GM23338 (cell line): ENCODE measurements at regions not wholly inside any gene's neighbourhood (a gene's known extent, or its start where the extent isn't known, plus 50 kb on each side); places are given as distances from the start of the nearest gene placed in this dataset.
"Not testable (repeated sequence)": the region's sequence is repeated elsewhere in the genome, so short reads cannot be mapped to it uniquely, and the experiment has no call there.

ENCODE experiments used
- ATAC-seq: fragments of 200-7000 bp; cut with Tn5 transposase; 3 replicates; pipeline ENCODE4 v1.9.1; 2020
- DNase-seq: peaks from one replicate; pipeline ENCODE4 v3.0.0-alpha.2; 2015; ENCODE audit warnings: low spot score
- H2AFZ ChIP-seq: fragments of 200-600 bp; sonication (generic); 2 replicates; pipeline ENCODE4 v1.8.0; 2016; ENCODE audit warnings: antibody characterized with exemption, mild to moderate bottlenecking, moderate library complexity
- H3F3A ChIP-seq: fragments of 200-600 bp; sonication (generic); replicated peaks from 2 replicates; pipeline ENCODE4 v1.8.0; 2017; ENCODE audit warnings: antibody characterized with exemption, mixed run types, low read depth
- H3K27ac ChIP-seq: fragments of 200-600 bp; sonication (generic); 2 replicates; pipeline ENCODE4 v1.6.1; 2016; ENCODE audit warnings: low read depth
- H3K27me3 ChIP-seq: fragments of 200-600 bp; sonication (generic); 2 replicates; pipeline ENCODE4 v1.8.0; 2016; ENCODE audit warnings: mild to moderate bottlenecking, mixed run types, moderate library complexity; ENCODE audit not compliant: insufficient read depth
- H3K36me3 ChIP-seq: fragments of 200-600 bp; sonication (generic); 2 replicates; pipeline ENCODE4 v1.8.0; 2016; ENCODE audit warnings: mild to moderate bottlenecking; ENCODE audit not compliant: insufficient read depth
- H3K4me1 ChIP-seq: fragments of 200-600 bp; sonication (generic); 2 replicates; pipeline ENCODE4 v1.8.0; 2016; ENCODE audit warnings: mild to moderate bottlenecking, moderate library complexity; ENCODE audit not compliant: insufficient read depth
- H3K4me2 ChIP-seq: fragments of 200-600 bp; sonication (generic); 2 replicates; pipeline ENCODE4 v1.7.1; 2017; ENCODE audit warnings: mixed run types
- H3K4me3 ChIP-seq: fragments of 200-600 bp; sonication (generic); 2 replicates; pipeline ENCODE4 v1.6.1; 2016; ENCODE audit warnings: mixed run types
- H3K79me2 ChIP-seq: fragments of 200-600 bp; sonication (generic); replicated peaks from 2 replicates; pipeline ENCODE4 v1.8.0; 2017; ENCODE audit warnings: mild to moderate bottlenecking; ENCODE audit not compliant: insufficient read depth
- H3K9me2 ChIP-seq: fragments of 200-600 bp; sonication (generic); 2 replicates; pipeline ENCODE4 v1.8.0; 2017; ENCODE audit not compliant: insufficient read depth
- H4K20me1 ChIP-seq: fragments of 200-600 bp; sonication (generic); replicated peaks from 2 replicates; pipeline ENCODE4 v1.8.0; 2017; ENCODE audit warnings: mild to moderate bottlenecking; ENCODE audit not compliant: insufficient read depth
- H3K27ac Mint-ChIP-seq: 2 replicates; pipeline ENCODE4 v1.8.0; 2020; ENCODE audit warnings: inconsistent platforms, mild to moderate bottlenecking, moderate library complexity, mixed read lengths
- H3K27me3 Mint-ChIP-seq: 3 replicates; pipeline ENCODE4 v1.8.0; 2022; ENCODE audit warnings: low read depth, mild to moderate bottlenecking, moderate library complexity, mixed read lengths, inconsistent platforms; ENCODE audit not compliant: insufficient read depth, poor library complexity
- H3K36me3 Mint-ChIP-seq: 3 replicates; pipeline ENCODE4 v1.8.0; 2021; ENCODE audit warnings: low read depth, mild to moderate bottlenecking, inconsistent platforms, moderate library complexity, mixed read lengths
- H3K4me1 Mint-ChIP-seq: 3 replicates; pipeline ENCODE4 v1.8.0; 2020; ENCODE audit warnings: mild to moderate bottlenecking, inconsistent platforms, mixed read lengths
- H3K4me3 Mint-ChIP-seq: 3 replicates; pipeline ENCODE4 v1.8.0; 2021; ENCODE audit warnings: moderate library complexity, mild to moderate bottlenecking, inconsistent platforms, mixed read lengths
- H3K9me3 Mint-ChIP-seq: 3 replicates; pipeline ENCODE4 v1.8.0; 2020; ENCODE audit warnings: moderate library complexity, mild to moderate bottlenecking, inconsistent platforms, mixed read lengths
- CREB1 ChIP-seq: fragments of 250-450 bp; sonication (Bioruptor Pico); IDR thresholded peaks from 2 replicates; pipeline ENCODE4 v1.5.0; 2020; ENCODE audit warnings: low read depth, mild to moderate bottlenecking, moderate library complexity
- EZH2 ChIP-seq: fragments of 200-600 bp; sonication (generic); IDR thresholded peaks from one replicate; pipeline ENCODE4 v1.8.0; 2017; ENCODE audit warnings: antibody characterized with exemption, mild to moderate bottlenecking, low read depth; ENCODE audit not compliant: unreplicated experiment
- EZH2phosphoT487 ChIP-seq: fragments of 200-600 bp; sonication (generic); IDR thresholded peaks from one replicate; pipeline ENCODE4 v1.8.1; 2018; ENCODE audit warnings: antibody characterized with exemption; ENCODE audit not compliant: unreplicated experiment
- NANOG ChIP-seq: IDR thresholded peaks from 2 replicates; pipeline ENCODE4 v1.6.1; 2016; ENCODE audit warnings: antibody characterized with exemption, borderline replicate concordance
- POLR2AphosphoS5 ChIP-seq: IDR thresholded peaks from 2 replicates; pipeline ENCODE4 v1.6.1; 2016; ENCODE audit warnings: antibody characterized with exemption, low read depth
- STAT1 ChIP-seq: IDR thresholded peaks from one replicate; pipeline ENCODE4 v1.6.1; 2016; ENCODE audit warnings: antibody characterized with exemption; ENCODE audit not compliant: unreplicated experiment
- ZNF114 ChIP-seq: fragments of 250-450 bp; sonication (Bioruptor Pico); IDR thresholded peaks from 2 replicates; pipeline ENCODE4 v1.5.0; 2020; ENCODE audit warnings: mild to moderate bottlenecking, moderate library complexity
- ZNF331 ChIP-seq: fragments of 250-450 bp; sonication (Bioruptor Pico); IDR thresholded peaks from 2 replicates; pipeline ENCODE4 v1.5.0; 2020; ENCODE audit warnings: low read depth, mild to moderate bottlenecking, moderate library complexity
- TF ChIP-seq, protein P1 (sequence below): fragments of 250-450 bp; sonication (Bioruptor Pico); IDR thresholded peaks from 2 replicates; pipeline ENCODE4 v1.5.0; 2020; ENCODE audit warnings: mild to moderate bottlenecking, moderate library complexity
- TF ChIP-seq, protein P2 (sequence below), 2 experiments: fragments of 200-600 bp in 1 of 2; sonication (generic) in 1 of 2; conservative IDR thresholded peaks; 2 replicates each; pipeline versions ENCODE4 v1.5.1 to v1.6.1; 2016 to 2017; ENCODE audit warnings: antibody characterized with exemption in 2 of 2, low read depth in 2 of 2, mild to moderate bottlenecking in 2 of 2, moderate library complexity in 1 of 2
- TF ChIP-seq, protein P3 (sequence below): IDR thresholded peaks from 2 replicates; pipeline ENCODE4 v1.6.1; 2016; ENCODE audit warnings: antibody characterized with exemption

DNA sequence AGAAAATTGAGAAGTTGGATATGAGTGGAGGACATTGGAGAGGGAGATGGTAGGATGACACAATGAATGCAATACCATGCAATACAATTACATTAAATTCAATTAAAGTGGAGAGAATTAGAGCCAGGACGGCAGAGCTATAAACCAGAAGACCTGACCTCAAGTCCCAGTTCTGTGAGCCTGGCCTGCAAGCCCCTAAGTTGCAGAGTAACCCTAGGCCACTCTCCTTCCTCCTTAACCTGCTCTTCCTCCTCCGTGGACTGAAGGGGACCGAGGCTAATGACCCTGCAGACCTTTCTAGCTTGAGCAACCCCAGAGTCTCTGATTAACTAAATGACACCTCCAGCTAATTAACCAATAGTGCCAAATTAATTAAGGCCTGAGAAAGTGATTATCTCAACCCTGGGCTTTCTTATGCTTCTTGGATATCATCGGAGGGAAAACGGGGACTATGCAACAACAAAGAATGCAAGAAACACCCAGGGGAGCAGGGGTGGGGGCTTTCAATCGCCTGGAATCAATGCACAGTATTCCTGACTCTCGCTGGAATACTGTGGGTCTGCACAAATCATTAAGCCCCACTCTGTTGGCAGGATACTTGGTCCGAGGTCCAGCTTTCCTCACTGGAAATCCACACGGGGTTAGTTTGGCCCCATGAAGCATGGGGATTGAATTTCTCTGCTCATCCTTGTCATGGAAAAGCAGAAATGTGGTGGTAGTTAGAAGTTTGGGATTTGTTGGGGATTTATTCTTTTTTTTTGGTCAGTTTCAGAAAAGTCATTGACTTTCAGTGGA, 548.3 kb downstream of the MN1 start (continued):
- TF ChIP-seq, protein P1, sequence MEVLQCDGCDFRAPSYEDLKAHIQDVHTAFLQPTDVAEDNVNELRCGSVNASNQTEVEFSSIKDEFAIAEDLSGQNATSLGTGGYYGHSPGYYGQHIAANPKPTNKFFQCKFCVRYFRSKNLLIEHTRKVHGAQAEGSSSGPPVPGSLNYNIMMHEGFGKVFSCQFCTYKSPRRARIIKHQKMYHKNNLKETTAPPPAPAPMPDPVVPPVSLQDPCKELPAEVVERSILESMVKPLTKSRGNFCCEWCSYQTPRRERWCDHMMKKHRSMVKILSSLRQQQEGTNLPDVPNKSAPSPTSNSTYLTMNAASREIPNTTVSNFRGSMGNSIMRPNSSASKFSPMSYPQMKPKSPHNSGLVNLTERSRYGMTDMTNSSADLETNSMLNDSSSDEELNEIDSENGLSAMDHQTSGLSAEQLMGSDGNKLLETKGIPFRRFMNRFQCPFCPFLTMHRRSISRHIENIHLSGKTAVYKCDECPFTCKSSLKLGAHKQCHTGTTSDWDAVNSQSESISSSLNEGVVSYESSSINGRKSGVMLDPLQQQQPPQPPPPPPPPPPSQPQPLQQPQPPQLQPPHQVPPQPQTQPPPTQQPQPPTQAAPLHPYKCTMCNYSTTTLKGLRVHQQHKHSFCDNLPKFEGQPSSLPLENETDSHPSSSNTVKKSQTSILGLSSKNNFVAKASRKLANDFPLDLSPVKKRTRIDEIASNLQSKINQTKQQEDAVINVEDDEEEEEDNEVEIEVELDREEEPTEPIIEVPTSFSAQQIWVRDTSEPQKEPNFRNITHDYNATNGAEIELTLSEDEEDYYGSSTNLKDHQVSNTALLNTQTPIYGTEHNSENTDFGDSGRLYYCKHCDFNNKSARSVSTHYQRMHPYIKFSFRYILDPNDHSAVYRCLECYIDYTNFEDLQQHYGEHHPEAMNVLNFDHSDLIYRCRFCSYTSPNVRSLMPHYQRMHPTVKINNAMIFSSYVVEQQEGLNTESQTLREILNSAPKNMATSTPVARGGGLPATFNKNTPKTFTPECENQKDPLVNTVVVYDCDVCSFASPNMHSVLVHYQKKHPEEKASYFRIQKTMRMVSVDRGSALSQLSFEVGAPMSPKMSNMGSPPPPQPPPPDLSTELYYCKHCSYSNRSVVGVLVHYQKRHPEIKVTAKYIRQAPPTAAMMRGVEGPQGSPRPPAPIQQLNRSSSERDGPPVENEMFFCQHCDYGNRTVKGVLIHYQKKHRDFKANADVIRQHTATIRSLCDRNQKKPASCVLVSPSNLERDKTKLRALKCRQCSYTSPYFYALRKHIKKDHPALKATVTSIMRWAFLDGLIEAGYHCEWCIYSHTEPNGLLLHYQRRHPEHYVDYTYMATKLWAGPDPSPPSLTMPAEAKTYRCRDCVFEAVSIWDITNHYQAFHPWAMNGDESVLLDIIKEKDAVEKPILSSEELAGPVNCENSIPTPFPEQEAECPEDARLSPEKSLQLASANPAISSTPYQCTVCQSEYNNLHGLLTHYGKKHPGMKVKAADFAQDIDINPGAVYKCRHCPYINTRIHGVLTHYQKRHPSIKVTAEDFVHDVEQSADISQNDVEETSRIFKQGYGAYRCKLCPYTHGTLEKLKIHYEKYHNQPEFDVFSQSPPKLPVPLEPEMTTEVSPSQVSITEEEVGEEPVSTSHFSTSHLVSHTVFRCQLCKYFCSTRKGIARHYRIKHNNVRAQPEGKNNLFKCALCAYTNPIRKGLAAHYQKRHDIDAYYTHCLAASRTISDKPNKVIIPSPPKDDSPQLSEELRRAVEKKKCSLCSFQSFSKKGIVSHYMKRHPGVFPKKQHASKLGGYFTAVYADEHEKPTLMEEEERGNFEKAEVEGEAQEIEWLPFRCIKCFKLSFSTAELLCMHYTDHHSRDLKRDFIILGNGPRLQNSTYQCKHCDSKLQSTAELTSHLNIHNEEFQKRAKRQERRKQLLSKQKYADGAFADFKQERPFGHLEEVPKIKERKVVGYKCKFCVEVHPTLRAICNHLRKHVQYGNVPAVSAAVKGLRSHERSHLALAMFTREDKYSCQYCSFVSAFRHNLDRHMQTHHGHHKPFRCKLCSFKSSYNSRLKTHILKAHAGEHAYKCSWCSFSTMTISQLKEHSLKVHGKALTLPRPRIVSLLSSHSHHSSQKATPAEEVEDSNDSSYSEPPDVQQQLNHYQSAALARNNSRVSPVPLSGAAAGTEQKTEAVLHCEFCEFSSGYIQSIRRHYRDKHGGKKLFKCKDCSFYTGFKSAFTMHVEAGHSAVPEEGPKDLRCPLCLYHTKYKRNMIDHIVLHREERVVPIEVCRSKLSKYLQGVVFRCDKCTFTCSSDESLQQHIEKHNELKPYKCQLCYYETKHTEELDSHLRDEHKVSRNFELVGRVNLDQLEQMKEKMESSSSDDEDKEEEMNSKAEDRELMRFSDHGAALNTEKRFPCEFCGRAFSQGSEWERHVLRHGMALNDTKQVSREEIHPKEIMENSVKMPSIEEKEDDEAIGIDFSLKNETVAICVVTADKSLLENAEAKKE (CRISPR knock-in tag), result no peak
- no peak for TF ChIP-seq EZH2
- no peak for TF ChIP-seq CREB1 (CRISPR knock-in tag)
- no peak for TF ChIP-seq NANOG
- TF ChIP-seq, protein P2, sequence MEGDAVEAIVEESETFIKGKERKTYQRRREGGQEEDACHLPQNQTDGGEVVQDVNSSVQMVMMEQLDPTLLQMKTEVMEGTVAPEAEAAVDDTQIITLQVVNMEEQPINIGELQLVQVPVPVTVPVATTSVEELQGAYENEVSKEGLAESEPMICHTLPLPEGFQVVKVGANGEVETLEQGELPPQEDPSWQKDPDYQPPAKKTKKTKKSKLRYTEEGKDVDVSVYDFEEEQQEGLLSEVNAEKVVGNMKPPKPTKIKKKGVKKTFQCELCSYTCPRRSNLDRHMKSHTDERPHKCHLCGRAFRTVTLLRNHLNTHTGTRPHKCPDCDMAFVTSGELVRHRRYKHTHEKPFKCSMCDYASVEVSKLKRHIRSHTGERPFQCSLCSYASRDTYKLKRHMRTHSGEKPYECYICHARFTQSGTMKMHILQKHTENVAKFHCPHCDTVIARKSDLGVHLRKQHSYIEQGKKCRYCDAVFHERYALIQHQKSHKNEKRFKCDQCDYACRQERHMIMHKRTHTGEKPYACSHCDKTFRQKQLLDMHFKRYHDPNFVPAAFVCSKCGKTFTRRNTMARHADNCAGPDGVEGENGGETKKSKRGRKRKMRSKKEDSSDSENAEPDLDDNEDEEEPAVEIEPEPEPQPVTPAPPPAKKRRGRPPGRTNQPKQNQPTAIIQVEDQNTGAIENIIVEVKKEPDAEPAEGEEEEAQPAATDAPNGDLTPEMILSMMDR (conservative IDR thresholded peaks at IDR 0.05; ENCODE audit: low read depth in 2 of 2), result no peak
- no peak for TF ChIP-seq STAT1
- TF ChIP-seq POLR2AphosphoS5, result no peak
- TF ChIP-seq EZH2phosphoT487, result no peak
- no peak for TF ChIP-seq ZNF331 (CRISPR knock-in tag)
- TF ChIP-seq, protein P3, sequence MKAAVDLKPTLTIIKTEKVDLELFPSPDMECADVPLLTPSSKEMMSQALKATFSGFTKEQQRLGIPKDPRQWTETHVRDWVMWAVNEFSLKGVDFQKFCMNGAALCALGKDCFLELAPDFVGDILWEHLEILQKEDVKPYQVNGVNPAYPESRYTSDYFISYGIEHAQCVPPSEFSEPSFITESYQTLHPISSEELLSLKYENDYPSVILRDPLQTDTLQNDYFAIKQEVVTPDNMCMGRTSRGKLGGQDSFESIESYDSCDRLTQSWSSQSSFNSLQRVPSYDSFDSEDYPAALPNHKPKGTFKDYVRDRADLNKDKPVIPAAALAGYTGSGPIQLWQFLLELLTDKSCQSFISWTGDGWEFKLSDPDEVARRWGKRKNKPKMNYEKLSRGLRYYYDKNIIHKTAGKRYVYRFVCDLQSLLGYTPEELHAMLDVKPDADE, result no peak
- no peak for TF ChIP-seq ZNF114 (CRISPR knock-in tag)

DNA sequence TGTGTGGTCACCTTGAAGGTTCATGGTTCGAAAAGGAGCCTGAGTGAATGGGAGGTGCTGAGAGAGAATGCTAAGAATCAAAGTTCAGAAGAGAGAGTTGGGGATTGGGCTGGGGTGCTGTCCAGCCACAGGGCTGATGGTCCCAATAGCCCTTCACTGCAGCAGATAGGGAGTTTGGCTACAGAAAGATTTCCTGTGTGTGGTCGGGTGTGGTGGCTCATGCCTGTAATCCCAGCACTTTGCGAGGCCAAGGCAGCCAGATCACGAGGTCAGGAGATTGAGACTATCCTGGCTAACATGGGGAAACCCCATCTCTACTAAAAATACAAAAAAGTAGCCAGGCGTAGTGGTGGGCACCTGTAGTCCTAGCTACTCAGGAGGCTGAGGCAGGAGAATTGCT, 547.5 kb downstream of the MN1 start:
- not testable (repeated sequence) for H3K4me1 Mint-ChIP-seq, H3K4me3 ChIP-seq, H3K4me3 Mint-ChIP-seq, H3K27me3 ChIP-seq, H3K27ac ChIP-seq, H3K9me2 ChIP-seq, ATAC-seq, H3F3A ChIP-seq, H3K79me2 ChIP-seq, H3K4me1 ChIP-seq, H2AFZ ChIP-seq, H3K4me2 ChIP-seq, H4K20me1 ChIP-seq, H3K36me3 Mint-ChIP-seq, H3K27me3 Mint-ChIP-seq, DNase-seq, H3K27ac Mint-ChIP-seq, H3K36me3 ChIP-seq
- peaks cover 17% of the 10 kb centered on the region for H3K9me3 Mint-ChIP-seq
